ENCODE measurements at regions not wholly inside any gene's neighbourhood (a gene's known extent, or its start where the extent isn't known, plus 50 kb on each side); places are given as distances from the start of the nearest gene placed in this dataset.
"Not testable (repeated sequence)": the region's sequence is repeated elsewhere in the genome, so short reads cannot be mapped to it uniquely, and the experiment has no call there.

GRCh38 chr9:25017779-25018178, 472.1 kb upstream of the IZUMO3 start:
- no peak for TF ChIP-seq CTCF (conservative IDR thresholded peaks at IDR 0.05; ENCODE audit: low read depth)
- POLR2A ChIA-PET (ENCODE audit: low non-redundant PET): no interaction called here
- no peak for DNase-seq (ENCODE audit: low spot score)
- CTCF ChIA-PET: interaction anchor here (0.6 kb wide), 1 partner anchor 525 kb away, joined by 4 read pairs; no protein-coding TSS in a partner anchor
- no peak overlapping the region for H3K27ac ChIP-seq

GRCh38 chr9:25010027-25010662, 464.4 kb upstream of the IZUMO3 start:
- DNase-seq (ENCODE audit: low spot score): no peak
- H3K27ac ChIP-seq: no peak overlapping the region
- TF ChIP-seq CTCF (conservative IDR thresholded peaks at IDR 0.05; ENCODE audit: low read depth): no peak
- ChIA-PET POLR2A (ENCODE audit: low non-redundant PET) (no interaction called here), CTCF (no interaction called here)

GRCh38 chr9:25003686-25004085, 458.0 kb upstream of the IZUMO3 start:
- H3K27ac ChIP-seq: no peak overlapping the region
- TF ChIP-seq CTCF (conservative IDR thresholded peaks at IDR 0.05; ENCODE audit: low read depth): no peak
- POLR2A ChIA-PET (ENCODE audit: low non-redundant PET): no interaction called here
- CTCF ChIA-PET: no interaction called here
- no peak for DNase-seq (ENCODE audit: low spot score)

- H3K27ac ChIP-seq: no peak overlapping the region
- ChIA-PET POLR2A (ENCODE audit: low non-redundant PET) (no interaction called here), CTCF (no interaction called here)
- no peak for TF ChIP-seq CTCF (conservative IDR thresholded peaks at IDR 0.05; ENCODE audit: low read depth)
- DNase-seq (ENCODE audit: low spot score): no peak
Measured at GRCh38 chr9:24986331-24986730, 440.6 kb upstream of the IZUMO3 start.

- DNase-seq (ENCODE audit: low spot score); CTCF ChIA-PET; POLR2A ChIA-PET (ENCODE audit: low non-redundant PET); H3K27ac ChIP-seq: not testable (repeated sequence)
Measured at GRCh38 chr9:24970780-24971179, 425.1 kb upstream of the IZUMO3 start.

GRCh38 chr9:24961762-24962161, 416.1 kb upstream of the IZUMO3 start:
- CTCF ChIA-PET: interaction anchor here (0.6 kb wide), 2 partner anchors 10 to 459 kb away, joined by 4 read pairs; no protein-coding TSS in a partner anchor
- no peak overlapping the region for H3K27ac ChIP-seq
- TF ChIP-seq CTCF (conservative IDR thresholded peaks at IDR 0.05; ENCODE audit: low read depth): no peak
- DNase-seq (ENCODE audit: low spot score): no peak
- POLR2A ChIA-PET (ENCODE audit: low non-redundant PET): no interaction called here

- no peak overlapping the region for H3K27ac ChIP-seq
- ChIA-PET CTCF (no interaction called here), POLR2A (ENCODE audit: low non-redundant PET) (no interaction called here)
- no peak for DNase-seq (ENCODE audit: low spot score)
- TF ChIP-seq CTCF (conservative IDR thresholded peaks at IDR 0.05; ENCODE audit: low read depth): no peak
Measured at GRCh38 chr9:24953070-24953469, 407.4 kb upstream of the IZUMO3 start.

Data from RWPE1 (cell line).